H1 (cell line): ENCODE measurements at regions not wholly inside any gene's neighbourhood (a gene's known extent, or its start where the extent isn't known, plus 50 kb on each side); places are given as distances from the start of the nearest gene placed in this dataset.

Experiments used
- CTCF ChIA-PET: fragments of 300-600 bp; sonication (Branson Sonifier 250); formaldehyde crosslinking; loops from one replicate; lab custom pipeline; 2021; ENCODE audit not compliant: partially characterized antibody; lab: Charles Lee
- POLR2A ChIA-PET: fragments of 300-600 bp; sonication (Branson Sonifier 250); formaldehyde crosslinking; loops from one replicate; lab custom pipeline; 2021; ENCODE audit warnings: inconsistent platforms; ENCODE audit not compliant: partially characterized antibody; lab: Charles Lee
- DNase-seq, 2 experiments: peaks; one replicate each; pipeline versions ENCODE4 v3.0.0 to v3.0.0-alpha.2; 2010 to 2022; ENCODE audit warnings: low spot score in 2 of 2, low read depth in 1 of 2, mixed read lengths in 1 of 2
- FAIRE-seq: peaks from 2 replicates; lab custom pipeline; 2011; peaks lifted over from hg19 to GRCh38; lab: Jason Lieb, UNC
- H2AFZ ChIP-seq: 2 replicates; pipeline ENCODE4 v1.8.1; 2012; ENCODE audit warnings: low read length, inconsistent platforms
- H2AK5ac ChIP-seq: 2 replicates; pipeline ENCODE4 v1.6.1; 2013; ENCODE audit warnings: low read depth, low read length
- H2BK120ac ChIP-seq: replicated peaks from 2 replicates; pipeline ENCODE3; 2013; ENCODE audit warnings: low read depth, low read length, inconsistent platforms
- H2BK12ac ChIP-seq: 2 replicates; pipeline ENCODE4 v1.6.1; 2013; ENCODE audit warnings: low read depth, low read length
- H2BK15ac ChIP-seq: 2 replicates; pipeline ENCODE4 v1.6.1; 2013; ENCODE audit warnings: low read length
- H2BK20ac ChIP-seq: 2 replicates; pipeline ENCODE4 v1.6.1; 2013; ENCODE audit warnings: low read length
- H2BK5ac ChIP-seq: 2 replicates; pipeline ENCODE4 v1.6.1; 2013; ENCODE audit warnings: low read depth, low read length
- H3K14ac ChIP-seq: 2 replicates; pipeline ENCODE4 v1.6.1; 2013; ENCODE audit warnings: inconsistent platforms; ENCODE audit not compliant: insufficient read length
- H3K18ac ChIP-seq: 2 replicates; pipeline ENCODE4 v1.6.1; 2013; ENCODE audit warnings: low read length; ENCODE audit errors: extremely low read depth
- H3K23ac ChIP-seq: 2 replicates; pipeline ENCODE4 v1.6.1; 2013; ENCODE audit warnings: inconsistent platforms; ENCODE audit not compliant: insufficient read length
- H3K23me2 ChIP-seq: 2 replicates; pipeline ENCODE4 v1.6.1; 2013; ENCODE audit warnings: low read depth, low read length
- H3K27ac ChIP-seq: 2 replicates; pipeline ENCODE4 v1.6.1; 2011; ENCODE audit warnings: low read depth, low read length, inconsistent platforms
- H3K27me3 ChIP-seq, 4 experiments: replicated peaks in 1 of 4; 1 replicate in 1 of 4; 2 replicates in 3 of 4; pipeline versions ENCODE4 v1.6.1 to v1.8.1; 2011 to 2013; ENCODE audit warnings: low read length in 3 of 4, mild to moderate bottlenecking in 3 of 4, inconsistent platforms in 2 of 4, mixed read lengths in 2 of 4, moderate library complexity in 1 of 4; ENCODE audit not compliant: control insufficient read depth in 3 of 4, insufficient read depth in 3 of 4; ENCODE audit errors: extremely low read depth in 1 of 4
- H3K36me3 ChIP-seq, 4 experiments: 2 replicates each; pipeline versions ENCODE4 v1.6.1 to v1.8.1; 2011 to 2013; ENCODE audit warnings: mild to moderate bottlenecking in 4 of 4, low read length in 3 of 4, moderate library complexity in 2 of 4, control low read depth in 1 of 4, inconsistent platforms in 1 of 4; ENCODE audit not compliant: insufficient read depth in 4 of 4, control insufficient read depth in 2 of 4
- H3K4ac ChIP-seq: replicated peaks from 2 replicates; pipeline ENCODE3; 2013; ENCODE audit warnings: low read length, low read depth, mixed read lengths, inconsistent platforms; ENCODE audit not compliant: insufficient read length
- H3K4me1 ChIP-seq, 4 experiments: replicated peaks in 1 of 4; 1 replicate in 1 of 4; 2 replicates in 3 of 4; pipeline versions ENCODE4 v1.6.1 to v1.8.1; 2011 to 2013; ENCODE audit warnings: low read length in 3 of 4, inconsistent platforms in 2 of 4, mixed read lengths in 1 of 4; ENCODE audit not compliant: insufficient read depth in 4 of 4, control insufficient read depth in 3 of 4
- H3K4me2 ChIP-seq, 2 experiments: 2 replicates each; pipeline versions ENCODE4 v1.6.1 to v1.8.1; 2011 to 2013; ENCODE audit warnings: low read depth in 2 of 2, low read length in 2 of 2, control low read depth in 1 of 2, inconsistent platforms in 1 of 2, mild to moderate bottlenecking in 1 of 2; ENCODE audit not compliant: insufficient read depth in 1 of 2
- H3K4me3 ChIP-seq, 4 experiments: fragments of 200-600, 300-600 bp in 1 of 4; sonication (generic), shearing (Covaris generic), sonication (Bioruptor Twin) in 1 of 4; 2 replicates each; pipeline versions ENCODE4 v1.5.1 to v1.8.1; 2011 to 2016; ENCODE audit warnings: low read length in 4 of 4, low read depth in 3 of 4, control low read depth in 2 of 4, inconsistent platforms in 2 of 4, mild to moderate bottlenecking in 2 of 4, mixed read lengths in 1 of 4, moderate library complexity in 1 of 4; ENCODE audit not compliant: insufficient read depth in 2 of 4; ENCODE audit errors: extremely low read depth in 1 of 4
- H3K56ac ChIP-seq: replicated peaks from 2 replicates; pipeline ENCODE3; 2013; ENCODE audit warnings: low read depth, mild to moderate bottlenecking, mixed read lengths, low read length, inconsistent platforms; ENCODE audit not compliant: insufficient read length
- H3K79me1 ChIP-seq: 2 replicates; pipeline ENCODE4 v1.6.1; 2013; ENCODE audit warnings: low read depth, low read length, control low read depth
- H3K79me2 ChIP-seq, 2 experiments: 2 replicates each; pipeline versions ENCODE4 v1.6.1 to v1.8.1; 2012 to 2013; ENCODE audit warnings: low read length in 2 of 2, mild to moderate bottlenecking in 2 of 2, inconsistent platforms in 1 of 2; ENCODE audit not compliant: insufficient read depth in 2 of 2, control insufficient read depth in 1 of 2
- H3K9ac ChIP-seq, 4 experiments: replicated peaks in 1 of 4; 1 replicate in 1 of 4; 2 replicates in 3 of 4; pipeline versions ENCODE4 v1.6.1 to v1.8.1; 2011 to 2013; ENCODE audit warnings: low read depth in 3 of 4, low read length in 3 of 4, control low read depth in 2 of 4, mild to moderate bottlenecking in 2 of 4, moderate library complexity in 2 of 4, inconsistent platforms in 1 of 4; ENCODE audit errors: extremely low read depth in 1 of 4
- H3K9me3 ChIP-seq, 2 experiments: 2 replicates each; pipeline versions ENCODE4 v1.6.1 to v1.8.1; 2012 to 2013; ENCODE audit warnings: mild to moderate bottlenecking in 2 of 2, moderate library complexity in 2 of 2, control low read depth in 1 of 2, inconsistent platforms in 1 of 2, low read depth in 1 of 2, low read length in 1 of 2, mixed read lengths in 1 of 2; ENCODE audit not compliant: insufficient read depth in 2 of 2
- H4K20me1 ChIP-seq, 2 experiments: replicated peaks in 1 of 2; 2 replicates each; pipeline versions ENCODE3 to v1.8.1; 2011 to 2013; ENCODE audit warnings: inconsistent platforms in 2 of 2, low read length in 2 of 2, mild to moderate bottlenecking in 1 of 2; ENCODE audit not compliant: insufficient read depth in 2 of 2, control insufficient read depth in 1 of 2
- H4K5ac ChIP-seq: 2 replicates; pipeline ENCODE4 v1.6.1; 2013; ENCODE audit warnings: low read length, low read depth, mixed read lengths, inconsistent platforms; ENCODE audit not compliant: insufficient read length
- H4K8ac ChIP-seq: 2 replicates; pipeline ENCODE4 v1.8.0; 2013; ENCODE audit warnings: mild to moderate bottlenecking, moderate library complexity, low read length, inconsistent platforms; ENCODE audit not compliant: insufficient read depth; ENCODE audit errors: extremely low read depth
- H4K91ac ChIP-seq: replicated peaks from 2 replicates; pipeline ENCODE3; 2013; ENCODE audit warnings: low read length, mixed read lengths, inconsistent platforms; ENCODE audit not compliant: insufficient read length
- ASH2L ChIP-seq: fragments of 200-600, 300-600 bp; sonication (generic); IDR thresholded peaks from one replicate; pipeline ENCODE4 v1.7.1; 2017; ENCODE audit warnings: low read length
- ATF2 ChIP-seq: IDR thresholded peaks from 2 replicates; pipeline ENCODE4 v1.6.1; 2012; ENCODE audit warnings: low read length, inconsistent platforms
- BACH1 ChIP-seq: IDR thresholded peaks from 2 replicates; pipeline ENCODE4 v1.6.1; 2012; ENCODE audit warnings: low read length, improper control_type of control experiment
- CBX5 ChIP-seq: fragments of 300-800, 300-1000 bp; sonication (generic); IDR thresholded peaks from 2 replicates; pipeline ENCODE4 v1.7.1; 2016; ENCODE audit warnings: antibody characterized with exemption, low read length, low read depth
- CHD1 ChIP-seq: IDR thresholded peaks from 2 replicates; pipeline ENCODE4 v1.6.1; 2012; ENCODE audit warnings: low read depth, low read length, improper control_type of control experiment
- KDM5A ChIP-seq: fragments of 200-600 bp; IDR thresholded peaks from 2 replicates; pipeline ENCODE4 v1.7.1; 2012; ENCODE audit warnings: mild to moderate bottlenecking, low read length, inconsistent platforms, mixed read lengths
- NRF1 ChIP-seq: IDR thresholded peaks from 2 replicates; pipeline ENCODE4 v1.6.1; 2011; ENCODE audit warnings: mild to moderate bottlenecking, low read depth, low read length, improper control_type of control experiment
- WGBS, 2 experiments: shearing (Covaris generic) in 1 of 2; methylation state at CpG; one replicate each; pipeline versions ENCODE4 v1.1.6 to v1.1.7; 2013 to 2015; ENCODE audit warnings: low lambda C conversion rate in 2 of 2, mixed read lengths in 2 of 2, inconsistent platforms in 1 of 2, low coverage in 1 of 2, missing lambda C conversion rate in 1 of 2; ENCODE audit not compliant: insufficient replicate concordance in 2 of 2, insufficient coverage in 1 of 2, insufficient read length in 1 of 2; ENCODE audit errors: extremely low coverage in 1 of 2, missing lambda C conversion rate in 1 of 2; 5-methylcytosine and 5-hydroxymethylcytosine counted together

- Histone ChIP-seq H3K9me3 (no peaks in the 10 kb centered on the region), H3K56ac (no peak overlapping the region), H3K9ac (no peak overlapping the region), H3K4me1 (no peaks in the 10 kb centered on the region; a peak in 1 of 7 replicates), H3K4me2 (no peak overlapping the region), H2BK120ac (no peak overlapping the region), H3K79me2 (no peaks in the 10 kb centered on the region), H3K18ac (no peak overlapping the region), H3K4me3 (no peak overlapping the region), H3K79me1 (no peaks in the 10 kb centered on the region), H3K23me2 (no peaks in the 10 kb centered on the region; the same call in 1 of the 2 replicates), H3K4ac (no peak overlapping the region), H2BK15ac (no peak overlapping the region), H4K20me1 (no peaks in the 10 kb centered on the region), H4K8ac (no peak overlapping the region), H3K36me3 (no peaks in the 10 kb centered on the region), H3K27me3 (no peaks in the 10 kb centered on the region; a peak in 2 of 7 replicates), H2BK12ac (no peak overlapping the region), H2AK5ac (no peak overlapping the region), H3K23ac (no peak overlapping the region), H2BK20ac (no peak overlapping the region), H4K91ac (no peak overlapping the region), H2AFZ (no peak overlapping the region), H3K14ac (no peak overlapping the region), H4K5ac (no peak overlapping the region), H2BK5ac (no peak overlapping the region), H3K27ac (no peak overlapping the region)
- DNase-seq (no peak), FAIRE-seq (no peak)
- TF ChIP-seq KDM5A (no peak), CBX5 (no peak), NRF1 (no peak), BACH1 (peak; percentile 64; the same call in 1 of the 2 replicates), ATF2 (no peak), CHD1 (no peak), ASH2L (no peak)
- 74% methylated on average over 3 of the region's 3 CpGs; no CpG with 5 or more reads in 1 of the 2 experiments for WGBS, 2 experiments
- CTCF ChIA-PET = interaction anchor here (0.7 kb wide), 1 partner anchor 50 kb away, joined by 3 read pairs; no protein-coding TSS in a partner anchor
- POLR2A ChIA-PET = no interaction called here
Measured at GRCh38 chr11:43626798-43627197, 53.7 kb upstream of the HSD17B12 start.
